ENCODE measurements at regions not wholly inside any gene's neighbourhood (a gene's known extent, or its start where the extent isn't known, plus 50 kb on each side); places are given as distances from the start of the nearest gene placed in this dataset.

DNA sequence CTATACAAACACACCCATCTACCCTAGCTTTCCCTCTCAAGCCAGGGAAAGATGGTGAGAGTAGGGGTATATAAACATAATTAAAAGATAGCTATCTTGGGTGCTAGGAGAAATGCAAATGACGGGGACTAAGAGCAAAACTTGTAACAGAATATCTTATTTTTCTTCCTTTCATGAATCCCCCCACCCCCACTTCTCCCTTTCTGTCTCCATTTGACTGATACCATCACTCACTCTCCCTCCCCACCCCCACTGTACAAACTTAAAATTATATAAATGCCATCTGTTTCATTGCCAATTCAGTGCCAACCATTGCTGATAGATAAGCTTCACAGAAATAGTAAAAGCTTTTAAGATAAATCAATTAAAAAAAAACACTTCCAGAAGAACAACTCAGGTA is 268.6 kb downstream of the SLC6A15 start:
- H3K4me3 ChIP-seq (ENCODE audit: low read depth, low read length), result no peak overlapping the region
- TF ChIP-seq, protein P1, sequence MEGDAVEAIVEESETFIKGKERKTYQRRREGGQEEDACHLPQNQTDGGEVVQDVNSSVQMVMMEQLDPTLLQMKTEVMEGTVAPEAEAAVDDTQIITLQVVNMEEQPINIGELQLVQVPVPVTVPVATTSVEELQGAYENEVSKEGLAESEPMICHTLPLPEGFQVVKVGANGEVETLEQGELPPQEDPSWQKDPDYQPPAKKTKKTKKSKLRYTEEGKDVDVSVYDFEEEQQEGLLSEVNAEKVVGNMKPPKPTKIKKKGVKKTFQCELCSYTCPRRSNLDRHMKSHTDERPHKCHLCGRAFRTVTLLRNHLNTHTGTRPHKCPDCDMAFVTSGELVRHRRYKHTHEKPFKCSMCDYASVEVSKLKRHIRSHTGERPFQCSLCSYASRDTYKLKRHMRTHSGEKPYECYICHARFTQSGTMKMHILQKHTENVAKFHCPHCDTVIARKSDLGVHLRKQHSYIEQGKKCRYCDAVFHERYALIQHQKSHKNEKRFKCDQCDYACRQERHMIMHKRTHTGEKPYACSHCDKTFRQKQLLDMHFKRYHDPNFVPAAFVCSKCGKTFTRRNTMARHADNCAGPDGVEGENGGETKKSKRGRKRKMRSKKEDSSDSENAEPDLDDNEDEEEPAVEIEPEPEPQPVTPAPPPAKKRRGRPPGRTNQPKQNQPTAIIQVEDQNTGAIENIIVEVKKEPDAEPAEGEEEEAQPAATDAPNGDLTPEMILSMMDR (IDR thresholded peaks at IDR 0.05; ENCODE audit: low read depth, low read length, missing control alignments), result no peak
- no peak for DNase-seq (ENCODE audit: low read depth)

DNA sequence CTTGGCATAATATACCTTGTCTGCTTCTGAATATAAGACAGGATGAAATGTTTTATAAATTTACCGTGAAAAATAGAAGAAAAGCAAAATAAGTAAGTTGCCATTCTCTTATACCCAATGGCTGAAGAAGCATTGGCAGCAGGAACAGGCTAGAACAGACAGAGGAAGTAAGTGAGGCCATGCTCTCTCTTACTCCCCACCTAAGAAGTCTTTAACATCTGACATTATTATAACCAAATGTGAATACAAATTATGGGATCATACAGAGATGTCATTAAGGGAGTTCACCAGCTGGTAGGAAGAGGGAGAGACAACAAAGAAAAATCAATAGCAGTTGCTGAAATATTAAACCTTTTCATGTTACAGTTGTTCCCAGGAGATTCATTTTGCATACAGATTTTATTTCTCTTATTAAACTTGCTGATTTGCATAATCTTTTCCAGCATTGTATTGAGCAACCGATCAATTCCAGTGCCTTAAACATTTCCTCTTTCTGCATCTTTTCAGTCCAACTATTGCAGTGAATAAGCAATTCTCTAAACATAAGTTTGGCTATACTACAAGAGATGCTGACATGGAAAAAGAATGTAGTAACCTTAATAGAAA is 270.6 kb downstream of the SLC6A15 start:
- no peak overlapping the region for H3K4me3 ChIP-seq (ENCODE audit: low read depth, low read length)
- TF ChIP-seq, protein P1 (IDR thresholded peaks at IDR 0.05; ENCODE audit: low read depth, low read length, missing control alignments), result no peak
- no peak for DNase-seq (ENCODE audit: low read depth)

DNA sequence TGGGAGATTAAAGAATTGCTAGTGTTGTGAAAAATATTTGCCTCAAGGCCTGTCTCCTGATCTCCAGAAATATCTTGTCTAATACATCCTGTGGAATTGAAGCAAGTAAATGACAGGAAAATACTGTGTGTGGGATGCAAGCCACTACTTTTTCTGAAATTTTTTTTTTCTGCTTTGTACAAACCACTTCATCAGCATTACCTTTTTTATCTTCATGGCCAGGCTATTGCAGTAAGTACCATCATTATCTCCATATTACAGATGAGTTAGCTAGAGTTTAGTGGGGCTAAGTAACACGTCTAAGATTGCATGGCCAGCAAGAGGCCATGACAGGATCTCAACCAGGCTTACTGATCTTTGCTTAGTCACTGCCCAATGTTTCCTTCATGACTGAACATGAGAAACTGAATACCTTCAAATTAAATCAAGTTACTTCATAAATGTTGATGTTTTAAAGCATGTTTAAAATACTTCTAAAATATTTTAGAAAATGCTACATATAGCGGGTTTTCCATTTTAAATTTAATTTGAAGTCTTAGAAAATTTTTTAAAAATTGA is 273.7 kb downstream of the SLC6A15 start:
- DNase-seq (ENCODE audit: low read depth), result no peak
- H3K4me3 ChIP-seq (ENCODE audit: low read depth, low read length), result no peak overlapping the region
- TF ChIP-seq, protein P1 (IDR thresholded peaks at IDR 0.05; ENCODE audit: low read depth, low read length, missing control alignments), result no peak

DNA sequence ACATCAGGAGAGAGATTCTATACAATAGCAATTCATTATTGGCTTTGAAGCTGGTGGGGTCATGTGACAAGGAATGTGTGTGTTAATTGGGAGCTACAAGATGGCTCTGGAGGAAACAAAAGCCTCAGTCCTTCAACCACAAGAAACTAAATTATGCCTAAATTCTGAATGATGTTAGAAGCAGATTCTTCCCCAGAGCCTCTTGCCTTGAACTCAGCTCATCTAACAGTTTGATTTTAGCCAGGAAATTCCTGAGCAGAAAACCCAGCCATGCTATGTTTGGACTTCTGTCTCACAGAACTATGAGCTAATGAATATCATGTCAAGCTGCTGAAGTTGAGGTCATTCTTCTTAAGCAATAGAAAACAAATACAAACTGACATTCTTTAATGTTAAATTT is 274.7 kb downstream of the SLC6A15 start:
- TF ChIP-seq, protein P1 (IDR thresholded peaks at IDR 0.05; ENCODE audit: low read depth, low read length, missing control alignments), result no peak
- no peak overlapping the region for H3K4me3 ChIP-seq (ENCODE audit: low read depth, low read length)
- DNase-seq (ENCODE audit: low read depth), result no peak

DNA sequence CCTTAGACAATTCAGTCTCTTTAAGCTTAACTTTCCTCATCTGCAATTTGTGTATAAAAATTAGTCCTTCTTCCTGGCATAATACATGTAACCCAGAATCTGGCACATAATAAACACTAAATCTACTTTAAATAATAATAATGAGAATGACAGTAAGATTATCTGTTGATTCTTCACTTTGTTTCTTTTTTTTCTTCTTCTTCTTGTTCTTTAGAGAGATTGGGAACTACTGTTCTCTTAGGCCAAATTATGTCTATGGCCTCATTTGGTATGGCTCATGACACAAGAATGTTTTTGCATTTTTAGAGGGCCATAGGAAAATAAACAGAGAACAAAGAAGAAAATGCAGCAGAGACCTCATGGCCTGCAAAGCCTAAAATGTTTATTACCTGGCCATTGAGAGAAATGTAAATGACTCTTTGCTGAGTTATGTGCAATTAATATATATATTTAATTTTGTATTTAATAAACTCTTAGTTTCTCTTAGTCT is 275.8 kb downstream of the SLC6A15 start:
- DNase-seq (ENCODE audit: low read depth), result no peak
- TF ChIP-seq, protein P1 (IDR thresholded peaks at IDR 0.05; ENCODE audit: low read depth, low read length, missing control alignments), result no peak

DNA sequence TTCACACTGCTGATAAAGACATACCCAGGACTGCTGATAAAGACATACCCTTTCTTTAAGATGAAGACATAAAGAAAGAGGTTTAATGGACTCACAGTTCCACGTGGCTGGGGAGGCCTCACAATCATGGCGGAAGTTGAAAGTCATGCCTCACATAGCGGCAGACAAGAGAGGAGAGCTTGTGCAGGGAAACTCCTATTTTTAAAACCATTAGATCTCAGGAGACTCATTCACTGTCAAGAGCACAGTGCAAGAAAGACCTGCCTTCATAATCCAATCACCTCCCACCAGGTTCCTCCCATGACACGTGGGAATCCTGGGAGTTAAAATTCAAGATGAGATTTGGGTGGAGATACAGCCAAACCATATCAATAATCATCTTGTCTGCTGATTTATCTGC is 278.1 kb downstream of the SLC6A15 start:
- no peak for DNase-seq (ENCODE audit: low read depth)
- TF ChIP-seq, protein P1 (IDR thresholded peaks at IDR 0.05; ENCODE audit: low read depth, low read length, missing control alignments), result no peak
- no peak overlapping the region for H3K4me3 ChIP-seq (ENCODE audit: low read depth, low read length)

More for the DNA sequence above, 275.8 kb downstream of the SLC6A15 start:
- no peak overlapping the region for H3K4me3 ChIP-seq (ENCODE audit: low read depth, low read length)

DNA sequence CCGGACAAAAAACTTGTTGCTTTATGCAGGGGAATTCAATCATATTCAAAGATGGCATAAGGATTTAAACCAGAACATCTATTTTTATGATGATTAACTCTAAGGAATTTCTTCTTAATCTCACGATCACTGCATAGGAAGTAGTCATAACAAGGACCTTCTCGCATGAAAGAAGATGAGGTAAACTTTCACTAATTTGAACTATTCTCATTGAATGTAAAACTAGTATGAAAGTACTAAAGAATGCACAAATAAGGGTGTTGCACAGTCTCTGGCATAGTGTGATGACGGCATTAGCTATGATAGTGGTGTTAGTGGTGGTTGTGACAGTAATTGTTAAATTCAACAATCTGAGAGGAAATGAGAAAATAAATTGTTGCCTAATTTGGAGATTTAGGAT is 280.0 kb downstream of the SLC6A15 start:
- DNase-seq (ENCODE audit: low read depth), result no peak
- TF ChIP-seq, protein P1 (IDR thresholded peaks at IDR 0.05; ENCODE audit: low read depth, low read length, missing control alignments), result no peak
- H3K4me3 ChIP-seq (ENCODE audit: low read depth, low read length), result no peak overlapping the region
